ENCODE measurements at regions not wholly inside any gene's neighbourhood (a gene's known extent, or its start where the extent isn't known, plus 50 kb on each side); places are given as distances from the start of the nearest gene placed in this dataset.
"Not testable (repeated sequence)": the region's sequence is repeated elsewhere in the genome, so short reads cannot be mapped to it uniquely, and the experiment has no call there.

GRCh38 chr10:26355241-26355640, 82.9 kb upstream of the APBB1IP start:
- 96% methylated on average over 6 of the region's 6 CpGs for WGBS
- H3K27me3 ChIP-seq (ENCODE audit: control insufficient read depth in 2 of 2, insufficient read depth in 1 of 2, low read length in 1 of 2) = no peaks in the 10 kb centered on the region

GRCh38 chr10:26357203-26357602, 80.9 kb upstream of the APBB1IP start:
- no peaks in the 10 kb centered on the region for H3K36me3 ChIP-seq (ENCODE audit: control insufficient read depth in 2 of 2, insufficient read depth in 2 of 2, low read length in 1 of 2)
- no peak for DNase-seq (ENCODE audit: low read depth in 6 of 9, low spot score in 9 of 9)
- no peaks in the 10 kb centered on the region for H3K9me3 ChIP-seq (ENCODE audit: control insufficient read depth in 2 of 2, insufficient read depth in 1 of 2, low read length in 1 of 2)
- WGBS = 97% methylated on average over 1 of the region's 1 CpG
- H3K4me1 ChIP-seq (ENCODE audit: control insufficient read depth in 2 of 2, insufficient read depth in 2 of 2, low read length in 2 of 2) = no peaks in the 10 kb centered on the region
- no peaks in the 10 kb centered on the region for H3K27me3 ChIP-seq (ENCODE audit: control insufficient read depth in 2 of 2, insufficient read depth in 1 of 2, low read length in 1 of 2)
- no peak overlapping the region for H3K27ac ChIP-seq (ENCODE audit: low read depth in 1 of 2, low read length in 1 of 2)
- H3K4me3 ChIP-seq (ENCODE audit: low read length in 2 of 2) = no peak overlapping the region

More at GRCh38 chr10:26355241-26355640, 82.9 kb upstream of the APBB1IP start:
- no peak for DNase-seq (ENCODE audit: low read depth in 6 of 9, low spot score in 9 of 9)
- H3K4me1 ChIP-seq (ENCODE audit: control insufficient read depth in 2 of 2, insufficient read depth in 2 of 2, low read length in 2 of 2) = no peaks in the 10 kb centered on the region
- no peak overlapping the region for H3K4me3 ChIP-seq (ENCODE audit: low read length in 2 of 2)
- H3K27ac ChIP-seq (ENCODE audit: low read depth in 1 of 2, low read length in 1 of 2) = no peak overlapping the region
- H3K36me3 ChIP-seq (ENCODE audit: control insufficient read depth in 2 of 2, insufficient read depth in 2 of 2, low read length in 1 of 2) = no peaks in the 10 kb centered on the region
- H3K9me3 ChIP-seq (ENCODE audit: control insufficient read depth in 2 of 2, insufficient read depth in 1 of 2, low read length in 1 of 2) = no peaks in the 10 kb centered on the region

- DNase-seq (ENCODE audit: low read depth in 6 of 9, low spot score in 9 of 9) = no peak
- Histone ChIP-seq H3K27ac (ENCODE audit: low read depth in 1 of 2, low read length in 1 of 2) (no peak overlapping the region), H3K36me3 (ENCODE audit: control insufficient read depth in 2 of 2, insufficient read depth in 2 of 2, low read length in 1 of 2) (no peaks in the 10 kb centered on the region), H3K9me3 (ENCODE audit: control insufficient read depth in 2 of 2, insufficient read depth in 1 of 2, low read length in 1 of 2) (no peaks in the 10 kb centered on the region), H3K4me1 (ENCODE audit: control insufficient read depth in 2 of 2, insufficient read depth in 2 of 2, low read length in 2 of 2) (no peaks in the 10 kb centered on the region), H3K4me3 (ENCODE audit: low read length in 2 of 2) (no peak overlapping the region), H3K27me3 (ENCODE audit: control insufficient read depth in 2 of 2, insufficient read depth in 1 of 2, low read length in 1 of 2) (no peaks in the 10 kb centered on the region)
- WGBS = 94% methylated on average over 2 of the region's 2 CpGs
Measured at GRCh38 chr10:26358071-26358470, 80.1 kb upstream of the APBB1IP start.

DNA sequence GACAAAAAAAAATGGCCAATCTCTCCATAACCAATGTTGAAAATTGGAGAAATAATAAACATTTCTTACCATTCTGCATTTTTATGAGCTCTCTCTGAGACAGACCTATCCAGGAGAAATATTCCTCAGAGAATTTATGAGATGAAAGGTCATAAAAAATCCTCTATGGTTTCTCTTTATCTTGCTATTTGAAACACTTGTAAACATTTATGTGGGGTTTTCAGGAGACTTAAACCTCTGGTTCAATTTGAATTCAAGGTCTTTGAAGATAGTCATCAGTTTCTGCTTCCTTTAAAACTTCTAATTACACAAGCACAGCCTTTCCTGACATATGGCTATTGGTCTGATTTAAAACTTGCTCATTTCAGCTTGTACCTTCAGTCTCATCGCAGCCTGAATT, 78.5 kb upstream of the APBB1IP start:
- H3K36me3 ChIP-seq (ENCODE audit: control insufficient read depth in 2 of 2, insufficient read depth in 2 of 2, low read length in 1 of 2) = no peaks in the 10 kb centered on the region
- whole genome bisulfite sequencing = 54% methylated on average over 1 of the region's 1 CpG
- no peaks in the 10 kb centered on the region for H3K27me3 ChIP-seq (ENCODE audit: control insufficient read depth in 2 of 2, insufficient read depth in 1 of 2, low read length in 1 of 2)
- DNase-seq (ENCODE audit: low read depth in 6 of 9, low spot score in 9 of 9) = no peak
- no peaks in the 10 kb centered on the region for H3K4me1 ChIP-seq (ENCODE audit: control insufficient read depth in 2 of 2, insufficient read depth in 2 of 2, low read length in 2 of 2)
- no peak overlapping the region for H3K27ac ChIP-seq (ENCODE audit: low read depth in 1 of 2, low read length in 1 of 2)
- no peaks in the 10 kb centered on the region for H3K9me3 ChIP-seq (ENCODE audit: control insufficient read depth in 2 of 2, insufficient read depth in 1 of 2, low read length in 1 of 2)
- H3K4me3 ChIP-seq (ENCODE audit: low read length in 2 of 2) = no peak overlapping the region

GRCh38 chr10:26361351-26361750, 76.8 kb upstream of the APBB1IP start:
- 91% methylated on average over 3 of the region's 3 CpGs for WGBS

GRCh38 chr10:26361971-26362370, 76.2 kb upstream of the APBB1IP start:
- Histone ChIP-seq H3K36me3 (ENCODE audit: control insufficient read depth in 2 of 2, insufficient read depth in 2 of 2, low read length in 1 of 2) (no peaks in the 10 kb centered on the region), H3K4me1 (ENCODE audit: control insufficient read depth in 2 of 2, insufficient read depth in 2 of 2, low read length in 2 of 2) (no peaks in the 10 kb centered on the region), H3K27me3 (ENCODE audit: control insufficient read depth in 2 of 2, insufficient read depth in 1 of 2, low read length in 1 of 2) (no peaks in the 10 kb centered on the region), H3K27ac (ENCODE audit: low read depth in 1 of 2, low read length in 1 of 2) (no peak overlapping the region), H3K4me3 (ENCODE audit: low read length in 2 of 2) (no peak overlapping the region), H3K9me3 (ENCODE audit: control insufficient read depth in 2 of 2, insufficient read depth in 1 of 2, low read length in 1 of 2) (no peaks in the 10 kb centered on the region)
- 2% methylated on average over 1 of the region's 1 CpG for WGBS
- no peak for DNase-seq (ENCODE audit: low read depth in 6 of 9, low spot score in 9 of 9)

More at GRCh38 chr10:26361351-26361750, 76.8 kb upstream of the APBB1IP start:
- no peaks in the 10 kb centered on the region for H3K9me3 ChIP-seq (ENCODE audit: control insufficient read depth in 2 of 2, insufficient read depth in 1 of 2, low read length in 1 of 2)
- H3K27ac ChIP-seq (ENCODE audit: low read depth in 1 of 2, low read length in 1 of 2) = no peak overlapping the region
- no peak overlapping the region for H3K4me3 ChIP-seq (ENCODE audit: low read length in 2 of 2)
- no peaks in the 10 kb centered on the region for H3K27me3 ChIP-seq (ENCODE audit: control insufficient read depth in 2 of 2, insufficient read depth in 1 of 2, low read length in 1 of 2)
- H3K36me3 ChIP-seq (ENCODE audit: control insufficient read depth in 2 of 2, insufficient read depth in 2 of 2, low read length in 1 of 2) = no peaks in the 10 kb centered on the region
- DNase-seq (ENCODE audit: low read depth in 6 of 9, low spot score in 9 of 9) = no peak
- no peaks in the 10 kb centered on the region for H3K4me1 ChIP-seq (ENCODE audit: control insufficient read depth in 2 of 2, insufficient read depth in 2 of 2, low read length in 2 of 2)

GRCh38 chr10:26365681-26366358, 72.3 kb upstream of the APBB1IP start:
- 94% methylated on average over 2 of the region's 2 CpGs for WGBS
- no peak overlapping the region for H3K4me3 ChIP-seq (ENCODE audit: low read length in 2 of 2)
- no peaks in the 10 kb centered on the region for H3K36me3 ChIP-seq (ENCODE audit: control insufficient read depth in 2 of 2, insufficient read depth in 2 of 2, low read length in 1 of 2)
- H3K27me3 ChIP-seq (ENCODE audit: control insufficient read depth in 2 of 2, insufficient read depth in 1 of 2, low read length in 1 of 2) = no peaks in the 10 kb centered on the region
- DNase-seq (ENCODE audit: low read depth in 6 of 9, low spot score in 9 of 9) = no peak
- H3K27ac ChIP-seq (ENCODE audit: low read depth in 1 of 2, low read length in 1 of 2) = no peak overlapping the region
- H3K9me3 ChIP-seq (ENCODE audit: control insufficient read depth in 2 of 2, insufficient read depth in 1 of 2, low read length in 1 of 2) = no peaks in the 10 kb centered on the region
- H3K4me1 ChIP-seq (ENCODE audit: control insufficient read depth in 2 of 2, insufficient read depth in 2 of 2, low read length in 2 of 2) = no peaks in the 10 kb centered on the region

DNA sequence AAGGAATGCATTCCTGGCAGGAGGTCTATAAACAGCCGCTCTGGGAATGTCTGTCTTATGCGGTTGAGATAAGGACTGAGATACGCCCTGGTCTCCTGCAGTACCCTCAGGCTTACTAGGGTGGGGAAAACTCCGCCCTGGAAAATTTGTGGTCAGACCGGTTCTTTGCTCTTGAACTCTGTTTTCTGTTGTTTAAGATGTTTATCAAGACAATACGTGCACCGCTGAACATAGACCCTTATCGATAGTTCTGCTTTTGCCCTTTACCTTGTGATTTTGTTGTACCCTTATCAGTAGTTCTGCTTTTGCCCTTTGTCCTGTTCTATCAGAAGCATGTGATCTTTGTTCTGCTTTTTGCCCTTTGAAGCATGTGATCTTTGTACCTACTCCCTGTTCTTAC, 71.1 kb upstream of the APBB1IP start:
- not testable (repeated sequence) for H3K27me3 ChIP-seq (ENCODE audit: control insufficient read depth in 2 of 2, insufficient read depth in 1 of 2, low read length in 1 of 2); H3K4me1 ChIP-seq (ENCODE audit: control insufficient read depth in 2 of 2, insufficient read depth in 2 of 2, low read length in 2 of 2); H3K4me3 ChIP-seq (ENCODE audit: low read length in 2 of 2); H3K27ac ChIP-seq (ENCODE audit: low read depth in 1 of 2, low read length in 1 of 2); H3K36me3 ChIP-seq (ENCODE audit: control insufficient read depth in 2 of 2, insufficient read depth in 2 of 2, low read length in 1 of 2); DNase-seq (ENCODE audit: low read depth in 6 of 9, low spot score in 9 of 9); H3K9me3 ChIP-seq (ENCODE audit: control insufficient read depth in 2 of 2, insufficient read depth in 1 of 2, low read length in 1 of 2)
- WGBS = 91% methylated on average over 8 of the region's 8 CpGs

GRCh38 chr10:26367771-26368170, 70.4 kb upstream of the APBB1IP start:
- Histone ChIP-seq H3K4me3 (ENCODE audit: low read length in 2 of 2) (no peak overlapping the region), H3K27ac (ENCODE audit: low read depth in 1 of 2, low read length in 1 of 2) (no peak overlapping the region), H3K9me3 (ENCODE audit: control insufficient read depth in 2 of 2, insufficient read depth in 1 of 2, low read length in 1 of 2) (no peaks in the 10 kb centered on the region), H3K36me3 (ENCODE audit: control insufficient read depth in 2 of 2, insufficient read depth in 2 of 2, low read length in 1 of 2) (no peaks in the 10 kb centered on the region), H3K27me3 (ENCODE audit: control insufficient read depth in 2 of 2, insufficient read depth in 1 of 2, low read length in 1 of 2) (no peaks in the 10 kb centered on the region), H3K4me1 (ENCODE audit: control insufficient read depth in 2 of 2, insufficient read depth in 2 of 2, low read length in 2 of 2) (no peaks in the 10 kb centered on the region)
- 18% methylated on average over 3 of the region's 3 CpGs for WGBS
- DNase-seq (ENCODE audit: low read depth in 6 of 9, low spot score in 9 of 9) = peak; percentile 32 to 82 (median 61)

Measured in thymus (tissue), 11 donors.